GM06990 (cell line): ENCODE measurements at regions not wholly inside any gene's neighbourhood (a gene's known extent, or its start where the extent isn't known, plus 50 kb on each side); places are given as distances from the start of the nearest gene placed in this dataset.

Experiments used
- DNase-seq: peaks from one replicate; pipeline ENCODE4 v3.0.0-alpha.2; 2011; ENCODE audit not compliant: insufficient read length; ENCODE audit errors: extremely low read depth
- H3K27me3 ChIP-seq: replicated peaks from 2 replicates; pipeline ENCODE4 v1.6.0; 2011; ENCODE audit warnings: low read length; ENCODE audit not compliant: control insufficient read depth, insufficient read depth
- H3K36me3 ChIP-seq: 2 replicates; pipeline ENCODE4 v1.5.1; 2011; ENCODE audit warnings: low read length; ENCODE audit not compliant: control insufficient read depth, insufficient read depth
- H3K4me3 ChIP-seq: replicated peaks from 2 replicates; pipeline ENCODE4 v1.5.1; 2011; ENCODE audit warnings: low read depth, mild to moderate bottlenecking, control low read depth, low read length
- TF ChIP-seq, protein P1 (sequence below): IDR thresholded peaks from 2 replicates; pipeline ENCODE4 v1.5.1; 2011; ENCODE audit warnings: low read length, control low read depth, mild to moderate bottlenecking, inconsistent platforms; ENCODE audit not compliant: insufficient read depth, poor library complexity, severe bottlenecking

DNA sequence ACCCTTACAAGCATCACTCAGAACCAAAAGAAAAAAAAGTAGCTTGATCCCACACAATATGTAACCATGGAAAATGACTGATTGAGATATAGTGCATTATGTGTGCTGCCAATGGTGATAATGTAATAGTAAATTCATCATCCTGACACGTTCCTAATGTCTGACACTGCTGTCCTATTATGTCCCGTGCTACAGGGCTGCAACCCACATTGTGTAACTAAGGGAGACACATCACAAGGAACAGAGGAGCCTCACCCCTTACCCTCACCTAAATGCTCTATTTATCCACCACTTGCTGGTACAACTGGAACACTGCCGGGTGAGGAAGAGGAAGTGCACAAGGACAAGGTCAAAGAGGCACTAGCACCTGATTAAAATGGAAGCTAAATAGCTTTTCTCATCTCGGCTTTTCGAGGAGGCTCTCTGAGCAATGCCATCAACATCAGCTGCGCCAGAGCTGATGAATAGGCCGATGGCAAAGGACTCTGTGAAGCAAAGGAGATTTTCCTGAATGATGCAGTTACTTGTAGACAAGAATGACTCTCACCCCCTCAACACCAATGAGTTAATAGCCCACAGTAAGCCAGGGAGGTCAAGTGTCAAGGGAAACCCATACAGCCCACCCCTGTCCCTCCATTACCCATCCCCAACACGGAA is 181.6 kb downstream of the HNRNPD start:
- TF ChIP-seq, protein P1, sequence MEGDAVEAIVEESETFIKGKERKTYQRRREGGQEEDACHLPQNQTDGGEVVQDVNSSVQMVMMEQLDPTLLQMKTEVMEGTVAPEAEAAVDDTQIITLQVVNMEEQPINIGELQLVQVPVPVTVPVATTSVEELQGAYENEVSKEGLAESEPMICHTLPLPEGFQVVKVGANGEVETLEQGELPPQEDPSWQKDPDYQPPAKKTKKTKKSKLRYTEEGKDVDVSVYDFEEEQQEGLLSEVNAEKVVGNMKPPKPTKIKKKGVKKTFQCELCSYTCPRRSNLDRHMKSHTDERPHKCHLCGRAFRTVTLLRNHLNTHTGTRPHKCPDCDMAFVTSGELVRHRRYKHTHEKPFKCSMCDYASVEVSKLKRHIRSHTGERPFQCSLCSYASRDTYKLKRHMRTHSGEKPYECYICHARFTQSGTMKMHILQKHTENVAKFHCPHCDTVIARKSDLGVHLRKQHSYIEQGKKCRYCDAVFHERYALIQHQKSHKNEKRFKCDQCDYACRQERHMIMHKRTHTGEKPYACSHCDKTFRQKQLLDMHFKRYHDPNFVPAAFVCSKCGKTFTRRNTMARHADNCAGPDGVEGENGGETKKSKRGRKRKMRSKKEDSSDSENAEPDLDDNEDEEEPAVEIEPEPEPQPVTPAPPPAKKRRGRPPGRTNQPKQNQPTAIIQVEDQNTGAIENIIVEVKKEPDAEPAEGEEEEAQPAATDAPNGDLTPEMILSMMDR = no peak
- H3K27me3 ChIP-seq = no peaks in the 10 kb centered on the region; the same call in 1 of the 2 replicates
- no peaks in the 10 kb centered on the region for H3K36me3 ChIP-seq
- DNase-seq = no peak
- no peak overlapping the region for H3K4me3 ChIP-seq

DNA sequence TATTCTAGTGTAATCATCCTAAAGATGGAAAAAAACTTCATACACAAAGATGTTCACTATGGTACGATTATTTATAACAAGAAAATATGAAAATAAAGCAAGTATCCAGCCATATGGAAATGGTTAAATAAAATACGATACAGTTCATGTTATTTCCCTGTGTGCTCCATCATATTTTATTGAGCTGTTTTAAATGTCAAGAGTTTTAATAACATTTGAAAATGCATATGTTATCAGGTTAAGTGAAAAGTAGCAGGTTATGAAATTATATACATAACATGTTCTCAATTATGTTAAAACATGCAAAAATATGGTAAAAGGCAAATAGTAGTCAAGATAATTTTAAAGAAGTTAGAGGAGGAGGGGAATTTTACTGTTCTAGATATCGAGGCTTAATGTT is 192.0 kb downstream of the HNRNPD start:
- DNase-seq = no peak
- no peaks in the 10 kb centered on the region for H3K36me3 ChIP-seq
- H3K27me3 ChIP-seq = no peaks in the 10 kb centered on the region
- H3K4me3 ChIP-seq = no peak overlapping the region
- TF ChIP-seq, protein P1 = no peak

DNA sequence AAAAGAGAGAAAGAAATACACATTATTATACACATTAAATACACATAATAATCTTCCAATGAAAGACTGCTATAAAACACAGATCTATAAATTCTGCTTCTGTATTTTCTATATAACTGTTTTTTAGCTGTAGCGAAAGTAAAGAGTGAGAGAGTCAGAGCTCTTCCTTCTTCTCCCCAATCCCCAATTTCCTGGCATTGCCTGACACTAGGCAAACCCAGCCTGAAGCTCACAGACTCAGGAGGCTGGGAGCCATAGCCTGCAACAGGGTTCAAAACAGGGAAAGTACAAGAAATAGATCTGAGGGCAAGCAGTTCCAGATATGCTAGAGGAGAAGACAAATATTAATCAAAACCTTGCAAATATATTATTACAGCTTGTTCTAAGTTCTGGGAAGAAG is 201.6 kb downstream of the HNRNPD start:
- no peak overlapping the region for H3K4me3 ChIP-seq
- TF ChIP-seq, protein P1 = no peak
- DNase-seq = no peak
- no peaks in the 10 kb centered on the region for H3K27me3 ChIP-seq
- no peaks in the 10 kb centered on the region for H3K36me3 ChIP-seq

DNA sequence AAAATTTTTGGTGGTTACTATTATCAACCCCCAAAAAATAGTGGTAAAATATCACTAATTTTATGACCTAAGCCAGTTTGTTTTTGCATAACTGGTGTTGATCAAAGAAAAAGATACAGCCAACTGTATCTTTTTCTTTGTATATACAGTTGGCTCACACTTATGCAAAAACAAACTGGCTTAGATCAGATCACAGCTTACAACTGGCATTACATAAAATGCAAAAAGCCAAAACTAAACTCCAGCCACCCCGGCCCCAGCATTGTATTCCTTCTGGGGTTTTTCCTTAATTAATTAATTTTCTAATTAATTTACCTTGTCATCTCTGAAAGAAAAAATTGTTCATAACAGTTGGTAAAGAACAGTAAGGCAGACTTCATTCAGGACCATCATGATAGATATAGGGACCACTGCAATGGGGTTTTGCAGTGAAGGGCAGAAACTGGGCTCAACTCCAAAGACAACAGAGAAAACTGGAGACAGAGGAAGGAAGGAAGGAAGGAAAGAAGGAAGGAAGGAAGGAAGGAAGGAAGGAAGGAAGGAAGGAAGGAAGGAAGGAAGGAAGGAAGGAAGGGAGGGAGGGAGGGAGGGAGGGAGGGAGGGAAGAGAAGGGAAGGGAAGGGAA is 202.1 kb downstream of the HNRNPD start:
- H3K27me3 ChIP-seq = no peaks in the 10 kb centered on the region
- TF ChIP-seq, protein P1 = no peak

DNA sequence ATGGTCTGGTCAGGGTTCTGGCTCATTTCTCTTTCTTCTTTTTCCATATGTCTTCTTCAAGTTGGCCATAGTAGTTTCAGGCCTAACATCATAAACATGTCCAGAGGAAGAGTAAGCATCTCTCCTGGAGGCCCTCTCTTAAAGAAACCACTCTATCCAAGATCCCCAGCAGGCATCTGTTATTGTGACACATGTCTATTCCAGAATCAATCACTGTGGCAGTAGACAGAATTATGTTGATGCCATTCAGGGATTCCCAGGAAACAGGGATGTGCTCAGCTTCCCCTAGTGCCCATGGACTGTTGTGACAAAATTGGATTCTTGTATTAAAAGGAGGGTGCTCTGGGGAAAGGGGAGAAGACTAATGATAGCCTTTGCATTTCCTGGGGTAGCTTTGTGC is 224.0 kb downstream of the HNRNPD start:
- TF ChIP-seq, protein P1 = no peak
- no peak for DNase-seq

More for the DNA sequence above, 202.1 kb downstream of the HNRNPD start:
- DNase-seq = no peak
- Histone ChIP-seq H3K36me3 (no peaks in the 10 kb centered on the region), H3K4me3 (no peak overlapping the region)

DNA sequence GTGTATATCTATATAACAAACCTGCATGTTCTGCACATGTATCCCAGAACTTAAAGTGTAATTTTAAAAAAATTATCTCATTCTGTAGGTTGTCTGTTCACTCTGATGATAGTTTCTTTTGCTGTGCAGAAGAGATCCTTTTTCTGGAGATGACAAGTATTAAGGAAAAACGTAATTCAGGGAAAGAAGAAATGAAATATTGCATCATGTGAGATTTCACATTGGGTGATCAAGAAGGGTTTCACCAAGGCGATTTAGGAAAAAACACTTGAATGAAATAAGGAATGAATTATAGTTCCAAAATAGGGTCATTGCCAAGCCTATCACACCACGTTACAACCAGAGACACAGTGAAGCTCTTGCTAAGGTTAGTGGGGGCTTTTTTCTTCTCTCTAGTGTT is 227.9 kb downstream of the HNRNPD start:
- TF ChIP-seq, protein P1 = no peak
- Histone ChIP-seq H3K27me3 (no peaks in the 10 kb centered on the region), H3K36me3 (no peaks in the 10 kb centered on the region), H3K4me3 (no peak overlapping the region)
- DNase-seq = no peak

More for the DNA sequence above, 224.0 kb downstream of the HNRNPD start:
- H3K4me3 ChIP-seq = no peak overlapping the region
- H3K36me3 ChIP-seq = no peaks in the 10 kb centered on the region
- H3K27me3 ChIP-seq = no peaks in the 10 kb centered on the region
